ENCODE measurements at regions not wholly inside any gene's neighbourhood (a gene's known extent, or its start where the extent isn't known, plus 50 kb on each side); places are given as distances from the start of the nearest gene placed in this dataset.

DNA sequence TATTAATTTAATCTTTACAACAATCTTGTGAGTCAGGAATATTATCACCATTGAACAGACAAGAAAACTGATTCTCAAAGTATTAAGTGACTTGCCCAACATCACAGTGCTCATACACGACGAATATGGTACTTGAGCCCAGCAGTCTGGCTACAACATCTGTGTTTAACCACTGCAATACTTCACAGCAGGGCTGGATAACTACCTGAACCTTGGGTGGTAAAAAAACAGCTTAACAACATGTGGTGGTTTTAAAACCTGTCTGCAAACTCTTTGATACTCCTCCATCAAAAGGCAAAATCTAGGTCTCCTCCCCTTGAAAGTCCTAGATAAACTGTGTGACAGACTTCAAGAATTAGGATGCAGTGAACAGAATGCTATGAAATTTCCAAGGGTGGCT is 424.6 kb upstream of the CADM1 start:
- DNase-seq (ENCODE audit: low read depth) = no peak

DNA sequence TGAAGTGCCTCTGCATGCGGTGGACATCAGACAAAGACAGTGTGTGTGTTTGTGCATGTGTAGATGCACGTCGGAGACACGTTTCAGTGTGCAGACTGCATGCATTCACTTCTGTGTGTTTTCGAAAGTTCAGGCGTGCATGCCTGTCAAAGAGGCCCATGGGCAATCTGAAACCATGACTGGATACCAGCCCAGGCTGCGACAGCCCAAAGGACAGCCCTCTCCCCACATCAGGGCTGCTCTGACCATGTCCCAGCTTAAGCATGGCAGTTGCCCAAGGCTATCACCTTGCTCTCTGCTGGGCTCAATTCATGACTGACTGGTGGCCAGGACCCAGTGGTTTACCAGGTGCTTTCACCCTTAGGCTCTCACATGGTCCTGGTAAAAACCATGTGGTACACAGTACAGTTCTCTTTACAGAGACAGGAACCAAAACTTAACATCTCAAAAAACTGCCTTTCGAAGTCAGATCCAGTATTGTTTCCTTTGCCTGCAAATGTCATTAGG is 423.7 kb upstream of the CADM1 start:
- no peak for DNase-seq (ENCODE audit: low read depth)

DNA sequence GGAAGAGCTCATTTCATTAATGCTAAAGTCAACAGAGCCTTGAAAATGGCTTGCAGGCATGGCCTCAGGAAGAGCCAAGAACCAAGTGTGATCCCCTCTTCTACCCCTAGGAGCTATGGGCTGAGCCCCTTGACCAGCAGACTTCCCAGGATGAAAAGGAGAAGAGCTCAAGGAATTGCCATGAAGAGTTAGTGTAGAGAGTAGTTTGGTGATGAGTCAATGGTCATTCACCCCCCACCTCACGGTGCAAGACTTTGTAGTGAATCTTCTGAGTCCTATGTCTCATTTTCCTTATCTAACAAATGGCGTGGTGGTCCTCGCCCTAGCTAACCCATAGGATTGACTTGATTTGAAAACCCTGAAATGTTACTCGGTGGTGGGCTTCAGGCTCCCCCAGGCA is 422.4 kb upstream of the CADM1 start:
- no peak for DNase-seq (ENCODE audit: low read depth)

DNA sequence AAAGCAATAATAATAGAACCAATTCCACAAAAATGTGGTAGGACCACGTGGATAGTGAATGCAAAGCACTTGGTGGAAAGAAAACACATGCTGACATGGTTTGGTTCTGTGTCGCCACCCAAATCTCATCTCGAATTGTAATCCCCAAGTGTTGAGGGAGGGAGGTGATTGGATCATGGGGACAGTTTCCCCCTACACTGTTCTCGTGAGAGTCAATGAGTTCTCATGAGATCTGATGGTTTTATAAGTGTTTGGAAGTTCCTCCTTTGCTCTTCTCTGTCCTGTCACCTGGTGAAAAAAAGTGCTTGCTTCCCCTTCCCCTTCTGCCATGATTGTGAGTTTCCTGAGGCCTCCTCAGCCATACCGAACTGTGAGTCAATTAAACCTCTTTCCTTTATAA is 421.9 kb upstream of the CADM1 start:
- DNase-seq (ENCODE audit: low read depth) = no peak

DNA sequence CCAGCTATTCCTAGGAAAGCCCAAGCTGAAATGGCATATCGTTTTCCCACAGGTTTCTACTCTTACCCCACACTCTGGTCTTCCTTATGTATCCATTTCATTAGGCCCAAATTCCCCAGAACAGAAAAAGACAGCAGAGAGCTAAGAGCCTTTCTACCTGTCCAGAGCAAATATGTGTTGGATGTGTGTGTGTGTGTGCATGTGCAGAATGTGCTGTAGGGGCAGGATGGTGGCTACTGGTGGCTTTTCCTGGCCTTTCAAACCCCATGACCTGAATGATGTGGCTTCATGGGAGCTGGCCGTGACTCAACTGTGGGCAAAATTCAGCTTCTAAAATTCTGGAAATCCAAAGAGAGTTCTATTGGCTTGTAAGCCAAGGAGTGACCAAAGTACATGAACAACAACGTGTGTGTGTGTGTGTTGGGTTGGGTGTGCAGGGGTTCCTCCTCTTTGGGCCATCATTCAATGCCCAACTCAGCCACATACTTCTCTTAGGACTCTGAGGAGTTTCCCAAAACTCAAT is 421.4 kb upstream of the CADM1 start:
- no peak for DNase-seq (ENCODE audit: low read depth)

DNA sequence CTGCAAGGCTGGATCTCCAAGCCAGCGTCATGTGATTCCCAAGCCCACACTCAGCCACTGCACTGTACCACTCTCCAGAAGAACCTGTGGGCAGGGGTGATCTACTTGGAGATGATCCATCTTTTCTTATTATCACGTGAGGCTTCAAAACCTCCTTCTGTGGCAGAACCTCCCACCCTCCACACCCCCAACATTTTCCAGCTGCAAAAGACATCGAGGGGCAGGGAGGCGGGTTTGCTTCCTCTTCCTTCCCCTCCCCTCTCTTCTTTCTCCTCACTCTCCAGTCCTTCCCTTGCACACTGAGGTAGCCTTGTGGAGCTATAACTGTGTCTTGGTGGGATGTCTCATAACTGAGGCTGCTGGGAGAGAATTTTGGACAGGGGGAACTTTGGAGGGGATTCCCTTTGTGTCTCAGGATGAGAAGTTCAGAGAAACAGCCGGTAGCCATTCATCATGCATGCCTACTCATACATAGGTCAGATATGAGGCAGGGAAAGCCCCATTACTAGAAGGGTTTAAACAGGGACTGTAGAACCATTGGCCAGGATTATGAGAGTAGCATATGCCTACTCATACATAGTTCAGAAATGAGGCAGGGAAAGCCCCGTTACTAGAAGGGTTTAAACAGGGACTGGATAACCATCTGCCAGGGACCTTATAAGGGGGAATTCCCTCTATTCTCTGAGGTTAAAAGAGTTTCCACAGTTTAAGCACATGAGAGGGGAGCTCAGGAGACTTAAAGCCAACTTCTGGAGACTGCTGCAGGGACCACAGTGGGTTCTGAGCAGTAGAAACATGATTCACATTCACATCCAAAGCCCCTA is 420.7 kb upstream of the CADM1 start:
- no peak for DNase-seq (ENCODE audit: low read depth)

DNA sequence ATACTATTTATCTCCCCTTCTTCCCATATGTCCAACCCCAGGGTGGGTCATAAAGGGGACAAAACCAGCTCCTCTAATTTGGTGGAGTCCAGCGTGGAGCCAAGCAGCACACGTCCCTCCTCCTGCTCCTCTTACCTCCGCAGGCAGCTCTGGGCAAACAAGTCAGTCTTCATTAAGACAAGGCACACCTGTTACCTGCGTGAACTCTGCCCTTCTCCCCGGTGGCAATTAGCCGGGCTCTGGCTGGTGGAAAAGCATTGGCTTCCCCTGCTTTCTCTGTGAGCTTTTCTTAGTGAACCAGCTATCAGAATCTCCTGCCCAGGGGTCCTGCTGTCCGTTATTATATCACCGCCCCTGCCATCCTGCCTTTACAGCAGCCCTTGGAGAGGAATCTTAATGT is 418.7 kb upstream of the CADM1 start:
- no peak for DNase-seq (ENCODE audit: low read depth)

DNA sequence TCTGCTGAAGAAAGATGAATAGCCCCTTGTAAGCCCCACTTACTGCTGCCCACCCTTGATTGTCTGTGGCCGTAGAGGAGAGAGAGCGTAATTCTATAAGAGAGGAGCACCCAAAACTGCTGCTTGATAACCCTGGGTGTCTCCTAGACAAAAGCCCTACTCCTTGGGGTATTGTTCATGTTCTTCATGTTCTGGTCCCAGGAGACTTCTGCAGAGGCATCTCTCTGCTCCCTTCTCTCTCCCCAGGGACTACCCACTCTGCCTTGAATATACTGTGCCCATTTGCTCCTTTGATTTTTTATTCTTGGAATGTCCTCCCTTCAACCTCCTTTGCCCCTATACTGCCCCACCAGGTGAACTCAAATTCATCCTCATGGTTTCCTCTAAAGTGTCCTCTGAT is 417.8 kb upstream of the CADM1 start:
- DNase-seq (ENCODE audit: low read depth) = no peak

DNA sequence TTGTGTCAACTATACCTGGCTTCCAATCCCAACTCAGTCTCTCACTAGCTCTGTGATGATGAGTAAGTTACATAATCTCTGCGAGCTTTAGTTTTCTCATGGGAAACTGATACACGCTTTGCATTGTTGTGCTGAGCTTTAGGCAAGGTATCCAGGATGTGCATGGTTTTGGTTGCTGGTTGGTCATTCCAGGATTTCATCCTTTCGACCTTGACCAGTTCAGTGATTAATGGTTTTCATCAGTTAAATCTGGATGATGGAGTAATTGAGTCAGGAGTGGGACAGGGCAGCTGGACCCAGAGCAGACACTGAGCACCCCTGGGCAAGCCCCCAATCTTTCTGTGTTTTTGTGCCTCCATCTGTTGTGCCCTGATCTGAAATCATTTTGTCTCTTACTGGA is 417.3 kb upstream of the CADM1 start:
- no peak for DNase-seq (ENCODE audit: low read depth)

DNA sequence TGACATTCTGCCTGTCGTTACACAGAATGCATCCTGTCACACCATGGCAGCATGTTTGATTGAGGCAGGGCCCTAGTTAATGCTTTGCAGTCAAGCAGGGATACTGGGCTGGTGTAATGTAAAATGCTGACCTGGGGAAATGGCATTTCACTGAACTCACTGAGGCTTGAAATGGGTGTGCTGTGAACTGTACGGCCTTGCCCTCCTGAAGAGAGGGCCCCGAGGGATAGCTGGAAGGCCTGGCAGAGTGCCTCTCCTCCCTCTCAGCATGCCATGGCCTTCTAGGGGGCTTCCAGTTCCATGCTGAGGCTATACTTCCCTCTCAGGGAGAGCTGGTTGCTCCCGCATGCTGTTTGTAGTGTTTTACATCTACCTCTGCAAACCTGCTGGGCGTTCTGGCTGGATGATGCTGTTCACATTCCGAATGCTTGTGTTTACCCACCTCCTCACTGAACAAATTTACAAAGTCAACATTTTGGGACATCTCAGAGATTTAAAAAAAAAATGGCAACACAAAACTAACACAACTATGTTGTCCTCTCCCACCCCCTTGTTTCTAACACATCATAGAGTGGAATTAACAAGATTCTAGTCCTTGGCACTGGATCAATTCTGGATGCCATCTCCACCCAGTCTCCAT is 416.7 kb upstream of the CADM1 start:
- DNase-seq (ENCODE audit: low read depth) = no peak

DNA sequence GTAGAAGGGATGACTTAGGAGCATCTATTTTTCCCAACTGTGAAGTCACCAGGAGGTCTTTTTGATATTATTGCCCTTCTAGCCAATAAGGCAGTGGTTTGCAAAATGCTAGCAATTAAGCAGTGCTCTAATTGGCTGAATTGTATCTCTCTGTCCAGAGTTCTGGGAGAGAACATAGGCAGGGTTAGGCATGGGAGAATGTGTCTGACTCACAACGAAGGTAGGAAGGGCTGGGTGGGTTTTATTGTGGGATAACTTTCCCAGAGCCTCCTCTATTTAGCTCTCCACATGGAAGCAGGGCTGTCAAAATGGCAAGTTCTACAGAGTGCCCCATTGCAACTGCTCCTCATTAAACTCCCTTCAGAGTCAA is 415.9 kb upstream of the CADM1 start:
- DNase-seq (ENCODE audit: low read depth) = no peak

DNA sequence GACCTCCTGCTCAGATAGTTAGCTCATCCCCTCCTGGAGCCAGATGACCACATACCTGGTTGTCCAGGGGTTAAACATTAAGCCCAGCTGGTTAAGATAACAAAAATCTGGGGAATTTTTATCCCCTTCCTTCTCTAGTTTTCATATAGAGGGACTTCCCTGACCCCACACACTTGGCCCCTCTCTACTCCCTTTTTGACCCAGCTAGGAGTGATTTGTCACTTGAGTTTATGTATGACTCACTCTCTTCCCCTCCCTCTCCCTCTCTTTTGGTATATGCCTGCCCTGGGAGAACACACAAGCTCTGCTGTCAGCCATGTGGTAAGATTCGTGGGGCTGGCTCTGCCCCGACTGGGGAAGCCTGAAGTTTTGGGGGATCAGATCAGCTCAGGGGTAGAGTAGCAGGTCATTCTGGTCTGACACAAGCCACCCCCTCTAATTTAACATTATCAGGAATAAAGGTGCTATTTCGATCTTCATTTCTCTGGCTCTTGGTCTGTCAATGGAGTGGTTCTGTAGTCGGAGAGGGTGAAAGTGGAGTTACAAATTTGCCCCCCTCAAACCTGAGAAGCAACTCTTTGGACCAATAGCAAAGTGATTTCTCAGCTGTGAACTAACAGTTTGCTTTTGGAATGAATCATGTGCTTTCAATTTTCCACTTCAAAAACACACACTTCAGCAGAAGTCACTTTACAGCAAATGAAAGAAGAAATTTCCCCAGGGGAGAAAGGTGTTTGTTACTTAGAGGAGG is 415.3 kb upstream of the CADM1 start:
- DNase-seq (ENCODE audit: low read depth) = no peak

DNA sequence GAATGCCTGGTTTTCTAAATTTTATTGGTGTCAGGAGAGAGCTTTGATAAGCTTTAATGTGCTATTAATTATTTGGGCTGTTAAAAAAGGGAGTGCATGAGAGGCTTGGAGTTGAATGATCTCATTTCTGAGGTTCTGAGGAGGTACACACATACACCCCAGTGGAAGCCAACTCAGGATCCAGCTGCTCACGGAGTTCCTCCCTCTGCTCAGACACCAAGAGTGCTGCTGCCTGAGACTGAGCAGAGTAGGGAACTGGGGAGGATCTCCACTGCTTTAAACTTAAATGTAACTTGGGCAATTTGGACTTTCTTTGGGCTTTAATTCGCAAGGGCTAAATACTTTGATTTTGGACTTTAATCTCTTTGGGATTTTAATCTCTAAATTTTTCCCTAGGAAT is 414.4 kb upstream of the CADM1 start:
- DNase-seq (ENCODE audit: low read depth) = no peak

DNA sequence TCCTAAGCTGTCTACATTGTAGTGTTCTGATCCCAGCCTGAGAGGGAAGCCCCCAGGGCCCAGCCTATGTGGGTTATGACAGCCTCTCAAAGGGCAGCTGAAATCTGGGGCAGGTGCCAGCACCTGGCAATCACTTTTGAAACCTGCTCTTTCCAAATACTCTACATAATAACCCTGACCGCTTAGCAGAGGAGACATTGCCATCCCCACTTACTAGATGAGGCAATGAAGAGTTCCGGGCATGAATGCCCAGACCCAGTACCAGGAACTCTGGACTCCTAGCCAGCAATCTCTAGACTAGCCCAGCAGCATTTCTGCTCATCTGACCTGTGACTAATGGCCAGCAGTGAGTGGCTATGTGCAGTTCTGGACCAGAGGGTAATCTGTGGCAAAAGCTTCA is 412.4 kb upstream of the CADM1 start:
- DNase-seq (ENCODE audit: low read depth) = no peak

DNA sequence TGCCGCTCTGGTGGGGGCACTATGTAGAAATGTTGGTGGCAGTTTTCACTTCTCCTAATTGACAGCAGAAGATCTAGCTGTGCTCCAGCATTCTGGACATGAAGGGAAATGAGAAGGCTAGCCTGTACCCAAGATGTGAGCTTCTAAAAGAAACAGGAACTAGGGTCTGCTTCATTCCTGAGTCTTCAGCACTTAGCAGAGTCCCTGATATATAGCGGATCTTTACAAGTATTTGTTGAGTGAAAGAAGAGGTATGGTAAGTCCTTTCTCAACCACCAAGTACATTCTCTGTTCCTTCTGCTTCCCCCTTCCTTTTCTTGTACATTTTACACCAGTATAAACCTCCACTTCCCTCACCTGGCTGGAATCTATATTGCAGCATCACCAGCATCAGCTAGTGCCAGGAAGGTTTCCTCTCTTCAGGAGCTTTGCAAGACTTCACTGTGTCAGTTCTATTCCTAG is 408.3 kb upstream of the CADM1 start:
- no peak for DNase-seq (ENCODE audit: low read depth)

DNA sequence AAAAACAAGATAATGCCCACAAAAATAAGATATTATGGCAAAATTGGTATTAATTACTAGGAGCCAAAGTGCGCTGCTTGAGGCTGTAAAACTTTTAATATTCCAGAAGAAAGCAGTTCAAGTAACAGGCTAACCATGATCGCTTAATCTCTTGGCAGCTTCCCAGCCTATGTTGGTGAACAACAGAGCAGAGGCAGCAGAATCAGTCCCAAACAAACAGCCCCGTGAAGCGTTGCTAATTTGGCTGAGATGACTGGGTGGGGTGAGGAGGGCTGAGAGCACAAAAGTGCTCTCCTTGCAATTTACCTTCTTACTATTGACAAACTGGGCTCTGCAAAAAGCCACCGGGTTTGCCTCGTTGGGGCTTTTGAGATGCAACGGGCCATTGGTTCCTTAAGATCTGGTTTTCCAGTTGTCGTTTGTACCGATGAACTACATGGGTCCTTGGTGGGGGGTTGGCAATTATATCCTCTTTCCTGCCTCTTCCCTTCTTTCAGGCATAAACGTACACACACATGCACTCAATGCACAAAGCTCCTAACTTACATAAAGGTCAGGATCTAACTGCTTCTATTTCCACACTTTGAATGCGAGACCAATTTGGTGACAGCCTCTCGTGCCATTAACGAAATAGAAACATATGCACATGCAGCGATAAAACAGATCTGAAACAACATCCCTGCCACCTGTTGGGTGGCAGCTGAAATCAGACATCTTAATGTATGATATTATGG is 407.6 kb upstream of the CADM1 start:
- no peak for DNase-seq (ENCODE audit: low read depth)

DNA sequence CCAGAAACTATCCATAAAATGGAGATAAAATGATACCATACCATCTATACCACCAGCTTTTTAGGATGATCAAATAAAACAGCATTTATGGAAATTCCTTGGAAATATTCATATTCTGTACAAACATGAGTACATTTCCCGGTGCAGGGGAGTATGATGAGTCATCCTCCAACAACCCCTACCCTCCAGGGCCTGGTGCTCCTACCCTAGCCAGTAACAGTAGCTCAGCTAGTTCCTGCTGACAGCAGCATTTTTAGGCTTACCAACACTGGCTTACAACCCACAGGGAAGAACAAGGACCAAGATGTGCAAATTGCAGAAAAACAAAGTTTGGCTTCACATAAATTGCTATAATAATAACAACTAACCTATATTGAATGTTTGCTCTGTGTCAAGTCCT is 406.2 kb upstream of the CADM1 start:
- DNase-seq (ENCODE audit: low read depth) = no peak

DNA sequence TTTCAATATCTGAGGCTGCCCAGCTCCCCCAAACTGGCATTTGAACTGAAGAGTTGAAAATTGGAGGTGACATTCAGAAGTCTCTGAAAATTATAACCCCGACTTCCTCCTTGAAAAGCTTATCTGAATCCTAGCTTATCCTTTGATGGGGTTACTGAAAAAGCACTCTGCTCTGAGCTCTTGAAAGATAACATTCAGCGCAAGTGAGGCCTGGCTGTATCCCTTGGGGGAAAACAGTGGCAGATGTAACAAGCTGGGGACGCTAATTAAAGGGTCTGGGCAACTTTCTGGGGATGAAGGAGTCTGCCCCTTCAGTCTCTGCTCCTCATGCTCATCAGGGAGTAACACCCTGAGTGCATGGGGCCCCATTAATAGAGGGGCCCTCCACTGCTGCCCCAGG is 402.0 kb upstream of the CADM1 start:
- no peak for DNase-seq (ENCODE audit: low read depth)

DNA sequence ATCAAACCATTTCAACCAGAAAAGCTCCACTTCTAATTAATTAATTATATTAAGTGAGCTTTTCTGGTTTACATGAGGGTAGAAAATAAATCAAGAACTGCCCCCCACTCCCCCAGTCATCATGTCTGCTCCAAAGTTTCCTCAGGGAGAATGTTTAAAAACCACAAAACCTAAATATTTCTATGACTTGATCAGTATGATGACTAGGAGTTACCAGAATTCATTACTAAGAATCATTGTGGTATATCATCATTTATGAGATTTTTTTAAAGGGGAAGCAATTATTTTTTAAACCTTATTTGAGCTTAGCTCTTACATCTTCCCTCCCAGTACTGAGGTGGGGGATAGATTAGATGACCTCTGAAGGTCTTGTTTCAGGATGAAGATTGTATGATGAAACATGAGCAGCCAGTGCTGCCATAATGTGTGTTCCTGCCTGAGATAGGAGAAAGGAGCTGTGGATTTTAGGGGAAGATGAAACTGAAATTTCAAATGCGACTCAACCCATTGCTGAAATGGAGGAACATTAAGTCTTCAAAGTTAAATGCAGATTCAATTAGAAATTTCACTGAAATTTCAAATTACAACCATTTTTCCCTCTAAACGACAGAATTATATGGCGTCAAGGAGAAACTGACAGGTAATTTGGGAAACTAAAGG is 401.3 kb upstream of the CADM1 start:
- no peak for DNase-seq (ENCODE audit: low read depth)

DNA sequence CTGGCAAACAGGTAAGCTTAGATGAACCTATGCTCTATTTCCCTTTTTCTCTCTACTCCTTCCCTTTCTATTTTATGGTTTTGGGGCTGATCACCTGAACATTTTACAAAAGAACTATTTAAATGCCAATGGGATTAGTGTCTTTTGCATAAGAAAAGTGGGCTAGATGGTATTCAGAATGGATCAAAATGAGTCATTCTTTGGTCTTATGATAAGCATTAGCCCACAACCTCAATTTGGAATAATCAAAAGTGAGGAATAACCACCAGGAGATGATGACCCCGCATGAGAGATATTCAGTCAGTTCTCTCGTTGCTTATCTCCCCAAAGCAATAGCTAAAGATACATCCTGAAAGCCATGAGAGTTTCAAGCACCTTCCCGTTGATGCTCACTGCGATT is 399.0 kb upstream of the CADM1 start:
- DNase-seq (ENCODE audit: low read depth) = no peak

DNA sequence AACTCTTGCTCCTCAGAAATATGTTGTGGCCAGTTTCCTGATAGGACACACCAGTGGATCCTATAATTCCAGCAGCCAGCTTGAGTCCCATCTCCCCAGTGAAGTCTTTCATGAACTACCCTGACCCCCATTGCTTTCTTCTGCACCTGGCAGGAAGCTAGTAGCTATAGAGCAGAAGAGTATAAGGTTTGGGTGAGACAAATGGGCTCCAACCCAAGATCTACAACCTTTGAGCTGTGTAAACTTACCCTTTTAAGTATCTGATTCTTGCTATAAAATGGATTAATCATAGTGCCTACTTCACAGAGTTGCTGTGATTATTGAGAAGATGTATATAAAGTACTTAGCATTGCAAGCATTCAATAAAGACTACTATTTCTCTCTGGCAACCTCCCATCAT is 396.9 kb upstream of the CADM1 start:
- DNase-seq (ENCODE audit: low read depth) = no peak

DNA sequence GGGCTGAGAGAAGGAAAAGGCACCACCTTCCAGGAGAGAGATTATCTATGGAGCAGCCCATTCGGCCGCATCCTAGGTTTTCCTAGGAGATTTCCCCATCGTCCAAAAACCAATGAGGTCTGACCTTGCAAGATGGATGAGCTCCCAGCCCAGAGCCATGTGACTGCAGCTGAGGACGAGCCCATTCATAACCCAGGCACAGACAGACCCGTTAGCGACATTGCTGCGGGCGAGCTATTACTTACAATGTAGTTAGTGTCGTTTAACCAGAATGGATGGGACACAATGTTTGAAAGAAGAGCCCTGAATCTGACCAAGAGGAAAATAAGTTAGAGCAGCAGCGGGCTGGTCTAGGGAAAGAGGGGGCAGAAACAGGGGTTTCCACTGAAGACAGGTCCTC is 395.9 kb upstream of the CADM1 start:
- no peak for DNase-seq (ENCODE audit: low read depth)
